ENCODE measurements at regions not wholly inside any gene's neighbourhood (a gene's known extent, or its start where the extent isn't known, plus 50 kb on each side); places are given as distances from the start of the nearest gene placed in this dataset.

GRCh38 chr2:147740211-147740927 is 104.5 kb upstream of the ACVR2A start:
- no peaks in the 10 kb centered on the region for H3K27me3 ChIP-seq (ENCODE audit: control insufficient read depth in 1 of 2, insufficient read depth in 2 of 2, low read length in 2 of 2)
- H3K27ac ChIP-seq (ENCODE audit: low read depth in 1 of 2, low read length in 2 of 2) = no peak overlapping the region
- no peaks in the 10 kb centered on the region for H3K36me3 Mint-ChIP-seq (ENCODE audit: low read depth)
- H3K4me3 Mint-ChIP-seq = no peak overlapping the region
- H3K27ac Mint-ChIP-seq = no peak overlapping the region
- H3K27me3 Mint-ChIP-seq = no peaks in the 10 kb centered on the region
- H3K4me1 ChIP-seq (ENCODE audit: insufficient read depth, low read length) = no peaks in the 10 kb centered on the region
- ChIA-PET POLR2A (no interaction called here), CTCF (no interaction called here)
- intact Hi-C loops (cut with DNase I, micrococcal nuclease) = no loop called here
- no peak overlapping the region for H3K4me3 ChIP-seq (ENCODE audit: low read length)
- H3K36me3 ChIP-seq (ENCODE audit: insufficient read depth, low read length) = no peaks in the 10 kb centered on the region
- no peak for ATAC-seq (ENCODE audit: poor library complexity)
- no peak for DNase-seq
- TF ChIP-seq, protein P1, sequence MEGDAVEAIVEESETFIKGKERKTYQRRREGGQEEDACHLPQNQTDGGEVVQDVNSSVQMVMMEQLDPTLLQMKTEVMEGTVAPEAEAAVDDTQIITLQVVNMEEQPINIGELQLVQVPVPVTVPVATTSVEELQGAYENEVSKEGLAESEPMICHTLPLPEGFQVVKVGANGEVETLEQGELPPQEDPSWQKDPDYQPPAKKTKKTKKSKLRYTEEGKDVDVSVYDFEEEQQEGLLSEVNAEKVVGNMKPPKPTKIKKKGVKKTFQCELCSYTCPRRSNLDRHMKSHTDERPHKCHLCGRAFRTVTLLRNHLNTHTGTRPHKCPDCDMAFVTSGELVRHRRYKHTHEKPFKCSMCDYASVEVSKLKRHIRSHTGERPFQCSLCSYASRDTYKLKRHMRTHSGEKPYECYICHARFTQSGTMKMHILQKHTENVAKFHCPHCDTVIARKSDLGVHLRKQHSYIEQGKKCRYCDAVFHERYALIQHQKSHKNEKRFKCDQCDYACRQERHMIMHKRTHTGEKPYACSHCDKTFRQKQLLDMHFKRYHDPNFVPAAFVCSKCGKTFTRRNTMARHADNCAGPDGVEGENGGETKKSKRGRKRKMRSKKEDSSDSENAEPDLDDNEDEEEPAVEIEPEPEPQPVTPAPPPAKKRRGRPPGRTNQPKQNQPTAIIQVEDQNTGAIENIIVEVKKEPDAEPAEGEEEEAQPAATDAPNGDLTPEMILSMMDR (IDR thresholded peaks at IDR 0.05) = no peak
- H3K9me3 Mint-ChIP-seq = no peaks in the 10 kb centered on the region
- H3K9me3 ChIP-seq (ENCODE audit: control insufficient read depth in 1 of 2, insufficient read depth in 1 of 2, low read length in 2 of 2) = no peaks in the 10 kb centered on the region
- H3K4me1 Mint-ChIP-seq (ENCODE audit: low read depth) = no peaks in the 10 kb centered on the region

DNA sequence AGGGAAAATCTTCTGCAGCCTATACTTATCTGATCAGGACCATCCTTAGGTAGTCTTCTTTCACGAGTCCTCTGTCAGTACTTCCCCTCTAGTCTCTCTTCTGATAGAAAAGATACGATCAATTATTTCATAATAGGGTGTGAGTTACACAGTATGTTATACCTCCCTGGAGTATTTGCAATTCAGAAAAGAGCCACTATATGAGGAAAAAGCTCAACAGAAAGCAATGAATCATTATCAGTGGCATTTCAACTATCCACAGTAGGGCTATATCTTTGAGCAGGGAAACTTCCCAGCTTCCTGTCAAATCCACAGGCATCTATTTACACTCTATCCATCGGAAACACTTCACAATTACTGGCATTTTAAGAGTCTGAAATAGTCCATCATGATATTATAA is 105.3 kb upstream of the ACVR2A start:
- no peaks in the 10 kb centered on the region for H3K36me3 Mint-ChIP-seq (ENCODE audit: low read depth)
- no peak overlapping the region for H3K4me3 ChIP-seq (ENCODE audit: low read length)
- no peaks in the 10 kb centered on the region for H3K27me3 ChIP-seq (ENCODE audit: control insufficient read depth in 1 of 2, insufficient read depth in 2 of 2, low read length in 2 of 2)
- H3K27ac Mint-ChIP-seq = no peak overlapping the region
- H3K36me3 ChIP-seq (ENCODE audit: insufficient read depth, low read length) = no peaks in the 10 kb centered on the region
- TF ChIP-seq, protein P1 (IDR thresholded peaks at IDR 0.05) = no peak
- ChIA-PET CTCF (interaction anchor here (0.9 kb wide), 1 partner anchor 10 kb away, joined by 3 read pairs; no protein-coding TSS in a partner anchor), POLR2A (no interaction called here)
- intact Hi-C loops (cut with DNase I, micrococcal nuclease) = no loop called here
- H3K4me1 Mint-ChIP-seq (ENCODE audit: low read depth) = no peaks in the 10 kb centered on the region
- H3K4me3 Mint-ChIP-seq = no peak overlapping the region
- H3K9me3 Mint-ChIP-seq = peaks cover 2% of the 10 kb centered on the region
- H3K27ac ChIP-seq (ENCODE audit: low read depth in 1 of 2, low read length in 2 of 2) = no peak overlapping the region
- no peaks in the 10 kb centered on the region for H3K9me3 ChIP-seq (ENCODE audit: control insufficient read depth in 1 of 2, insufficient read depth in 1 of 2, low read length in 2 of 2)
- DNase-seq (no peak), ATAC-seq (ENCODE audit: poor library complexity) (no peak)
- H3K27me3 Mint-ChIP-seq = no peaks in the 10 kb centered on the region
- no peaks in the 10 kb centered on the region for H3K4me1 ChIP-seq (ENCODE audit: insufficient read depth, low read length)

DNA sequence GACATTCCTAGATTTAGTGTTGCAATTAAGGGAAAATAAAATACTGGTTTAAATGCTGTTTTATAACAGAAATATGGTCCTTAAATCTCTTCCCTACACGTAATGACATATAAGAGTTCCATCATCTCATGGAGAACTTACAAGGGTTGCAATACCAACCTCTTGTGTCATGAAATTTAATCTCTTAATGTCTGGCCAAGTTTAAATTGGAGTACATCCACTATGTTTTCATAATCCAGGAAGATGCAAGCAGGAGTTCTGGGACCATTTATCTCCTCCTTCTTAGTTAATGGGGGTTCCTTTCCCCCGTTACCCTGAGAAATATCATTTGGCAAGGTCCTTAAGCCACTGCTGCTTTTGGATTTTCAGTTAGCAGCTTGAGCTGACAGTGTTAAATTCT is 126.0 kb upstream of the ACVR2A start:
- Mint-ChIP-seq H3K9me3 (no peaks in the 10 kb centered on the region), H3K36me3 (ENCODE audit: low read depth) (no peaks in the 10 kb centered on the region), H3K4me1 (ENCODE audit: low read depth) (no peaks in the 10 kb centered on the region), H3K4me3 (no peak overlapping the region), H3K27me3 (no peaks in the 10 kb centered on the region), H3K27ac (no peak overlapping the region)
- ATAC-seq (ENCODE audit: poor library complexity) (no peak), DNase-seq (no peak)
- ChIA-PET POLR2A (no interaction called here), CTCF (no interaction called here)
- H3K4me1 ChIP-seq (ENCODE audit: insufficient read depth, low read length) = no peaks in the 10 kb centered on the region
- H3K27ac ChIP-seq (ENCODE audit: low read depth in 1 of 2, low read length in 2 of 2) = no peak overlapping the region
- TF ChIP-seq, protein P1 (IDR thresholded peaks at IDR 0.05) = no peak
- H3K9me3 ChIP-seq (ENCODE audit: control insufficient read depth in 1 of 2, insufficient read depth in 1 of 2, low read length in 2 of 2) = no peaks in the 10 kb centered on the region
- H3K36me3 ChIP-seq (ENCODE audit: insufficient read depth, low read length) = no peaks in the 10 kb centered on the region
- H3K27me3 ChIP-seq (ENCODE audit: control insufficient read depth in 1 of 2, insufficient read depth in 2 of 2, low read length in 2 of 2) = no peaks in the 10 kb centered on the region
- no peak overlapping the region for H3K4me3 ChIP-seq (ENCODE audit: low read length)
- intact Hi-C loops (cut with DNase I, micrococcal nuclease) = no loop called here
